GM21529 (cell line): ENCODE measurements at regions not wholly inside any gene's neighbourhood (a gene's known extent, or its start where the extent isn't known, plus 50 kb on each side); places are given as distances from the start of the nearest gene placed in this dataset.

ENCODE experiments used
- ATAC-seq: cut with Tn5 transposase; IDR thresholded peaks from one replicate; pipeline ENCODE4 v1.9.1; 2021; ENCODE audit not compliant: unreplicated experiment

- ATAC-seq: no peak
Measured at GRCh38 chr22:49209452-49210195, 618.0 kb downstream of the BRD1 start.

- no peak for ATAC-seq
Measured at GRCh38 chr22:49208768-49209252, 618.9 kb downstream of the BRD1 start.

GRCh38 chr22:49208004-49208402 is 619.7 kb downstream of the BRD1 start:
- ATAC-seq: no peak

GRCh38 chr22:49207008-49208003 is 620.4 kb downstream of the BRD1 start:
- ATAC-seq: no peak

GRCh38 chr22:49206281-49206680 is 621.4 kb downstream of the BRD1 start:
- no peak for ATAC-seq

- no peak for ATAC-seq
Measured at GRCh38 chr22:49205483-49205800, 622.2 kb downstream of the BRD1 start.

GRCh38 chr22:49204599-49205482 is 622.8 kb downstream of the BRD1 start:
- ATAC-seq: no peak

- no peak for ATAC-seq
Measured at GRCh38 chr22:49203859-49204598, 623.6 kb downstream of the BRD1 start.

- no peak for ATAC-seq
Measured at GRCh38 chr22:49203091-49203858, 624.4 kb downstream of the BRD1 start.

GRCh38 chr22:49202226-49202625 is 625.4 kb downstream of the BRD1 start:
- no peak for ATAC-seq

- no peak for ATAC-seq
Measured at GRCh38 chr22:49201046-49201970, 626.4 kb downstream of the BRD1 start.

- ATAC-seq: no peak
Measured at GRCh38 chr22:49199224-49199623, 628.4 kb downstream of the BRD1 start.

GRCh38 chr22:49198705-49199084 is 629.0 kb downstream of the BRD1 start:
- ATAC-seq: no peak

GRCh38 chr22:49197986-49198704 is 629.5 kb downstream of the BRD1 start:
- no peak for ATAC-seq

- no peak for ATAC-seq
Measured at GRCh38 chr22:49197505-49197904, 630.2 kb downstream of the BRD1 start.

- ATAC-seq: no peak
Measured at GRCh38 chr22:49196046-49196511, 631.6 kb downstream of the BRD1 start.

- no peak for ATAC-seq
Measured at GRCh38 chr22:49195636-49196035, 632.0 kb downstream of the BRD1 start.
